GM21619 (cell line): ENCODE measurements at regions not wholly inside any gene's neighbourhood (a gene's known extent, or its start where the extent isn't known, plus 50 kb on each side); places are given as distances from the start of the nearest gene placed in this dataset.
"Not testable (repeated sequence)": the region's sequence is repeated elsewhere in the genome, so short reads cannot be mapped to it uniquely, and the experiment has no call there.

ENCODE experiments used
- ATAC-seq: cut with Tn5 transposase; IDR thresholded peaks from one replicate; pipeline ENCODE4 v1.9.1; 2021; ENCODE audit not compliant: unreplicated experiment

- no peak for ATAC-seq
These were observed 203.6 kb upstream of the TBX18 start for GRCh38 chr6:84967965-84968364.

GRCh38 chr6:84967389-84967788, 203.0 kb upstream of the TBX18 start:
- ATAC-seq = no peak

GRCh38 chr6:84953111-84953755, 188.8 kb upstream of the TBX18 start:
- ATAC-seq = no peak

- ATAC-seq = not testable (repeated sequence)
These were observed 180.5 kb upstream of the TBX18 start for GRCh38 chr6:84944926-84945325.

GRCh38 chr6:84943905-84944304, 179.5 kb upstream of the TBX18 start:
- no peak for ATAC-seq

- not testable (repeated sequence) for ATAC-seq
These were observed 177.2 kb upstream of the TBX18 start for GRCh38 chr6:84941609-84942008.

- ATAC-seq = no peak
These were observed 164.8 kb upstream of the TBX18 start for GRCh38 chr6:84929212-84929611.

- no peak for ATAC-seq
These were observed 163.2 kb upstream of the TBX18 start for GRCh38 chr6:84927551-84927950.

- no peak for ATAC-seq
These were observed 162.1 kb upstream of the TBX18 start for GRCh38 chr6:84926189-84927155.

GRCh38 chr6:84921891-84922290, 157.5 kb upstream of the TBX18 start:
- no peak for ATAC-seq

GRCh38 chr6:84920021-84920420, 155.6 kb upstream of the TBX18 start:
- no peak for ATAC-seq

GRCh38 chr6:84916704-84917103, 152.3 kb upstream of the TBX18 start:
- ATAC-seq = no peak

GRCh38 chr6:84912472-84913322, 148.3 kb upstream of the TBX18 start:
- no peak for ATAC-seq

GRCh38 chr6:84910906-84911607, 146.7 kb upstream of the TBX18 start:
- ATAC-seq = no peak

- no peak for ATAC-seq
These were observed 144.0 kb upstream of the TBX18 start for GRCh38 chr6:84908304-84908904.

GRCh38 chr6:84906514-84906913, 142.1 kb upstream of the TBX18 start:
- no peak for ATAC-seq

- no peak for ATAC-seq
These were observed 141.4 kb upstream of the TBX18 start for GRCh38 chr6:84905823-84906222.

GRCh38 chr6:84902354-84902928, 138.0 kb upstream of the TBX18 start:
- ATAC-seq = no peak

GRCh38 chr6:84897988-84898594, 133.7 kb upstream of the TBX18 start:
- ATAC-seq = no peak
